Lower lobe of right lung (tissue), 2 donors: ENCODE measurements at regions not wholly inside any gene's neighbourhood (a gene's known extent, or its start where the extent isn't known, plus 50 kb on each side); places are given as distances from the start of the nearest gene placed in this dataset.
A peak's percentile ranks its signal among the peaks of the same experiment; 100 is the strongest.
"Not testable (repeated sequence)": the region's sequence is repeated elsewhere in the genome, so short reads cannot be mapped to it uniquely, and the experiment has no call there.

Experiments used
- ATAC-seq, 2 donors: fragments of 200-7000 bp; cut with Tn5 transposase; one replicate each; pipeline ENCODE4 v1.9.1; 2020 to 2022; ENCODE audit warnings: mild to moderate bottlenecking in 2 of 2, moderate library complexity in 2 of 2
- DNase-seq: peaks from one replicate; pipeline ENCODE4 v3.0.0-alpha.2; 2020
- H3K27ac ChIP-seq: fragments of 200-600 bp; one replicate; pipeline ENCODE4 v1.8.0; 2022
- H3K27me3 ChIP-seq: fragments of 200-600 bp; one replicate; pipeline ENCODE4 v1.8.0; 2022; ENCODE audit warnings: low read depth
- H3K36me3 ChIP-seq: fragments of 200-600 bp; one replicate; pipeline ENCODE4 v1.8.0; 2022; ENCODE audit warnings: mild to moderate bottlenecking
- H3K4me1 ChIP-seq: fragments of 200-600 bp; one replicate; pipeline ENCODE4 v1.8.0; 2022
- H3K4me3 ChIP-seq: fragments of 200-600 bp; one replicate; pipeline ENCODE4 v1.8.0; 2022; ENCODE audit warnings: mild to moderate bottlenecking
- H3K9me3 ChIP-seq: fragments of 200-600 bp; one replicate; pipeline ENCODE4 v1.8.0; 2022
- CTCF ChIP-seq: fragments of 200-600 bp; IDR thresholded peaks from one replicate; pipeline ENCODE4 v1.8.0; 2022; ENCODE audit warnings: antibody characterized with exemption, mild to moderate bottlenecking
- intact Hi-C: fragments of 100-400 bp; cut with DNase I; formaldehyde crosslinking; loops from one replicate; pipeline ENCODE4 v1.11.0; 2022
- donor health status: DM: no; HTN: yes; CAD: no; lungs with severe emphysema.

GRCh38 chr6:56819604-56820003, 135.3 kb upstream of the BEND6 start:
- DNase-seq (no peak), ATAC-seq (no peak)
- intact Hi-C loops: no loop called here

GRCh38 chr6:56816370-56816769, 138.5 kb upstream of the BEND6 start:
- Histone ChIP-seq H3K9me3 (no peaks in the 10 kb centered on the region), H3K4me3 (no peak overlapping the region), H3K27me3 (no peaks in the 10 kb centered on the region), H3K4me1 (no peaks in the 10 kb centered on the region), H3K27ac (no peak overlapping the region), H3K36me3 (no peaks in the 10 kb centered on the region)
- DNase-seq: no peak
- intact Hi-C loops: no loop called here
- TF ChIP-seq CTCF: no peak
- ATAC-seq: peak in 1 of 2 donors; percentile 31

More at GRCh38 chr6:56819604-56820003, 135.3 kb upstream of the BEND6 start:
- no peaks in the 10 kb centered on the region for H3K4me1 ChIP-seq
- TF ChIP-seq CTCF: no peak
- H3K36me3 ChIP-seq: no peaks in the 10 kb centered on the region
- no peak overlapping the region for H3K4me3 ChIP-seq
- H3K9me3 ChIP-seq: no peaks in the 10 kb centered on the region
- no peak overlapping the region for H3K27ac ChIP-seq
- no peaks in the 10 kb centered on the region for H3K27me3 ChIP-seq

GRCh38 chr6:56815436-56815835, 139.5 kb upstream of the BEND6 start:
- no peaks in the 10 kb centered on the region for H3K27me3 ChIP-seq
- no peaks in the 10 kb centered on the region for H3K36me3 ChIP-seq
- no peak for TF ChIP-seq CTCF
- intact Hi-C loops: no loop called here
- DNase-seq: no peak
- H3K4me1 ChIP-seq: no peaks in the 10 kb centered on the region
- no peak for ATAC-seq
- H3K27ac ChIP-seq: no peak overlapping the region
- no peaks in the 10 kb centered on the region for H3K9me3 ChIP-seq
- H3K4me3 ChIP-seq: no peak overlapping the region

GRCh38 chr6:56814802-56815201, 140.1 kb upstream of the BEND6 start:
- Histone ChIP-seq H3K36me3 (no peaks in the 10 kb centered on the region), H3K4me3 (no peak overlapping the region), H3K27ac (no peak overlapping the region), H3K9me3 (no peaks in the 10 kb centered on the region), H3K27me3 (no peaks in the 10 kb centered on the region), H3K4me1 (no peaks in the 10 kb centered on the region)
- no peak for DNase-seq
- intact Hi-C loops: no loop called here
- TF ChIP-seq CTCF: no peak
- no peak for ATAC-seq

- H3K4me1 ChIP-seq: no peaks in the 10 kb centered on the region
- intact Hi-C loops: no loop called here
- TF ChIP-seq CTCF: no peak
- ATAC-seq: no peak
- no peak overlapping the region for H3K27ac ChIP-seq
- no peaks in the 10 kb centered on the region for H3K36me3 ChIP-seq
- no peaks in the 10 kb centered on the region for H3K27me3 ChIP-seq
- no peak for DNase-seq
- H3K4me3 ChIP-seq: no peak overlapping the region
- no peaks in the 10 kb centered on the region for H3K9me3 ChIP-seq
Measured at GRCh38 chr6:56814308-56814707, 140.6 kb upstream of the BEND6 start.

GRCh38 chr6:56812851-56813250, 142.1 kb upstream of the BEND6 start:
- ATAC-seq, intact Hi-C loops: not testable (repeated sequence)

More at GRCh38 chr6:56812851-56813250, 142.1 kb upstream of the BEND6 start:
- H3K36me3 ChIP-seq, H3K27ac ChIP-seq, H3K9me3 ChIP-seq, H3K27me3 ChIP-seq, H3K4me3 ChIP-seq, H3K4me1 ChIP-seq, DNase-seq: not testable (repeated sequence)
